ENCODE measurements at regions not wholly inside any gene's neighbourhood (a gene's known extent, or its start where the extent isn't known, plus 50 kb on each side); places are given as distances from the start of the nearest gene placed in this dataset.

DNA sequence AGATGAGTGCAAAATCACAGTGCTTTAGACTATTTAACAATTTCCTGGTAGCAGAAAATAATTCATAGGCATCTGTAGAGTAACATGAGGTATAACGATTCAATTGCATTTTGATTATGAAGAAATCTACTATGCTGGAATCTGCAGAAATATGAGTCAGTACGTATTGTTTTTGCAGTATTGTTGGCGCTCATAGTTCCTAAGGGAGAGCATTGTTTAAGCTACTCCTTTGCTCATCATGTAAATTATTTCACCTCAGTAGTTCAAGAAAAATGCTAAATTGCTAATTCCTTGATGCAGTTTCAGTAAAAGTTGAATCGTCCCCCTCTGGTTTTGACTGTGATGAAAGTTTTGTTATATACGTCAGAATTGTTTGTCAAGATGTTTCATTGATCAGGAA lies 458.4 kb downstream of the HINT1 start:
- Mint-ChIP-seq H3K4me3 (no peak overlapping the region), H3K36me3 (ENCODE audit: low read depth) (no peaks in the 10 kb centered on the region), H3K4me1 (peaks cover 11% of the 10 kb centered on the region), H3K9me3 (peaks cover 23% of the 10 kb centered on the region), H3K27ac (no peak overlapping the region), H3K27me3 (ENCODE audit: low read depth, poor library complexity) (no peaks in the 10 kb centered on the region)
- TF ChIP-seq, protein P1, sequence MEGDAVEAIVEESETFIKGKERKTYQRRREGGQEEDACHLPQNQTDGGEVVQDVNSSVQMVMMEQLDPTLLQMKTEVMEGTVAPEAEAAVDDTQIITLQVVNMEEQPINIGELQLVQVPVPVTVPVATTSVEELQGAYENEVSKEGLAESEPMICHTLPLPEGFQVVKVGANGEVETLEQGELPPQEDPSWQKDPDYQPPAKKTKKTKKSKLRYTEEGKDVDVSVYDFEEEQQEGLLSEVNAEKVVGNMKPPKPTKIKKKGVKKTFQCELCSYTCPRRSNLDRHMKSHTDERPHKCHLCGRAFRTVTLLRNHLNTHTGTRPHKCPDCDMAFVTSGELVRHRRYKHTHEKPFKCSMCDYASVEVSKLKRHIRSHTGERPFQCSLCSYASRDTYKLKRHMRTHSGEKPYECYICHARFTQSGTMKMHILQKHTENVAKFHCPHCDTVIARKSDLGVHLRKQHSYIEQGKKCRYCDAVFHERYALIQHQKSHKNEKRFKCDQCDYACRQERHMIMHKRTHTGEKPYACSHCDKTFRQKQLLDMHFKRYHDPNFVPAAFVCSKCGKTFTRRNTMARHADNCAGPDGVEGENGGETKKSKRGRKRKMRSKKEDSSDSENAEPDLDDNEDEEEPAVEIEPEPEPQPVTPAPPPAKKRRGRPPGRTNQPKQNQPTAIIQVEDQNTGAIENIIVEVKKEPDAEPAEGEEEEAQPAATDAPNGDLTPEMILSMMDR (IDR thresholded peaks at IDR 0.05), result no peak
- no peak for DNase-seq

DNA sequence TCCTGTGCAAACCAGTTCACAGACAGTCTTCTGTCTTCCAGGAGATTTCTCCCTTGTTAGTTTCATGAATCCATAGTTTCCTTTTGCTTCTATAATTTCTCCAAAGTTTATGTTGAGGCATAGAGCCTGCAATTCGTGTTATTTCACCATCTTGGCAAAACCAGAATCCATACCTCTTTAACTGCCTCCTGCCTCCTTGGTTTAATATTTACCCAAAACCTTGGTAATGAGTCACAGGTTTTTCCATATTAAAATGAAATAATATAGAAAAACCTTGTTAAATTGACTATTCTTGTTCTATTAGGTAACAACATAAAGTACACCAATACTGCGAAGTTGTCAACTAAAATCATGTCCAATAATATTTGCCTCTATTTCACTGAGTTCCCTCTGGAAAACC lies 459.7 kb downstream of the HINT1 start:
- no peaks in the 10 kb centered on the region for H3K27me3 Mint-ChIP-seq (ENCODE audit: low read depth, poor library complexity)
- DNase-seq, result no peak
- no peak overlapping the region for H3K4me3 Mint-ChIP-seq
- no peaks in the 10 kb centered on the region for H3K36me3 Mint-ChIP-seq (ENCODE audit: low read depth)
- H3K27ac Mint-ChIP-seq, result no peak overlapping the region
- H3K9me3 Mint-ChIP-seq, result peaks cover 28% of the 10 kb centered on the region
- H3K4me1 Mint-ChIP-seq, result peaks cover 2% of the 10 kb centered on the region
- TF ChIP-seq, protein P1 (IDR thresholded peaks at IDR 0.05), result no peak

DNA sequence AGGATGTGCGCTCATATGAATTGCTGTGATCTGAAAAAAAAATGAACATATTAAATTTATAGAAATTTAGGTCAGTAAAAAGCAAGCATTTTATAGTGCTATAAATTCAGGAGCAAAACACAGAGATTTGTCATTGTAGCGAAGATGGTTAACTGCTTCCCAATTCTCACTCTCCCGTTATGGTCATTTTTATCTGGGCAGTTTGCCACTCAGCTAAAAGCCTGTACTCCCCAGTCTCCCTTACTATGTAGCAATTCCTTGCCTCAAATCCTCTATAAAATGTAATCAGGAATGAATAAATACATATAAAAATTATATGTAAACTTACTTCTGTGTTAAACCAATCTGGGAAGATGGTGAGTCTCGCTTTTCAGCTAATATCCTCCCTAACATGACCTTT lies 471.5 kb downstream of the HINT1 start:
- Mint-ChIP-seq H3K4me3 (no peak overlapping the region), H3K9me3 (no peaks in the 10 kb centered on the region), H3K27ac (no peak overlapping the region), H3K27me3 (ENCODE audit: low read depth, poor library complexity) (no peaks in the 10 kb centered on the region), H3K36me3 (ENCODE audit: low read depth) (no peaks in the 10 kb centered on the region), H3K4me1 (peaks cover 10% of the 10 kb centered on the region)
- DNase-seq, result no peak
- TF ChIP-seq, protein P1 (IDR thresholded peaks at IDR 0.05), result no peak

DNA sequence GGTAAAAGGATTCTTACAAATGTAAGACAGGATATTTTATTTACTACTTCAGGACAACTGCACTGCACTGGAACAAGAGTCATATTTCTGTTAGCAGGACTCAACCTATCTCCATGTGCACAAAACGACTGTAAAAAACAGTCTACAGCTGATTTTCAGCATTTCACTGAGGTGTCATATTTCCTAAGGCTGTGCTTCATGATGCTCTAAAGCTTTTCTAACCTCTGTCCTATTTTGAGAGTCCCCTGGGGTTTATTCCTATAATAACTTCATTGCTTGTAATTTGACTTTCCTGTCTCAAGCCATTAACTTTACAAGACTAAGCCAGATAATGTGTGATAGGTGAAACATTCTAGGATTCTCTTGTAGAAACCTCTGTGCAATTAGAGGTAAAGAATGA lies 472.3 kb downstream of the HINT1 start:
- Mint-ChIP-seq H3K27ac (peak overlapping the region; percentile 39), H3K4me3 (no peak overlapping the region), H3K4me1 (peaks cover 10% of the 10 kb centered on the region), H3K36me3 (ENCODE audit: low read depth) (no peaks in the 10 kb centered on the region), H3K27me3 (ENCODE audit: low read depth, poor library complexity) (no peaks in the 10 kb centered on the region), H3K9me3 (no peaks in the 10 kb centered on the region)
- no peak for DNase-seq
- TF ChIP-seq, protein P1 (IDR thresholded peaks at IDR 0.05), result no peak

DNA sequence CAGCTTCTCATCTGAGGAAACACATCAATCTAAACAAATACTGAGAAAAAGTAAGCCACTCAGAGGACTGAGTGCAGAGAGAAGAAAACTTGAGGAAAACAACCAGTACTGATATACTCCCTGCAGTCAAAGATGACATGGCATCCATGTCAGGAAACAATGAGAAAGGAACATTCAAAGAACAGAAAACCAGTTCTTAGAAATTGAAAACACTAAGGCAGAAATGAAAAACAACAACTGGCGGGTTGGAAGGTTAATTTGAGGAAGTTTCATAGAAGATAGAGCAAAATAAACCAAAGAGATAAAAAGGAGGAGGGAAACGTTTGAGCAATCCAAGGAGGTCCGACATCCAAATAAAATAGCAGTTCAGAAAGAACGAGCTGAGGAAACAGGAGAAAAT lies 475.2 kb downstream of the HINT1 start:
- TF ChIP-seq, protein P1 (IDR thresholded peaks at IDR 0.05), result no peak
- Mint-ChIP-seq H3K27me3 (ENCODE audit: low read depth, poor library complexity) (no peaks in the 10 kb centered on the region), H3K4me3 (no peak overlapping the region), H3K36me3 (ENCODE audit: low read depth) (no peaks in the 10 kb centered on the region), H3K4me1 (peaks cover 17% of the 10 kb centered on the region), H3K27ac (peak overlapping the region; percentile 27), H3K9me3 (no peaks in the 10 kb centered on the region)
- no peak for DNase-seq

DNA sequence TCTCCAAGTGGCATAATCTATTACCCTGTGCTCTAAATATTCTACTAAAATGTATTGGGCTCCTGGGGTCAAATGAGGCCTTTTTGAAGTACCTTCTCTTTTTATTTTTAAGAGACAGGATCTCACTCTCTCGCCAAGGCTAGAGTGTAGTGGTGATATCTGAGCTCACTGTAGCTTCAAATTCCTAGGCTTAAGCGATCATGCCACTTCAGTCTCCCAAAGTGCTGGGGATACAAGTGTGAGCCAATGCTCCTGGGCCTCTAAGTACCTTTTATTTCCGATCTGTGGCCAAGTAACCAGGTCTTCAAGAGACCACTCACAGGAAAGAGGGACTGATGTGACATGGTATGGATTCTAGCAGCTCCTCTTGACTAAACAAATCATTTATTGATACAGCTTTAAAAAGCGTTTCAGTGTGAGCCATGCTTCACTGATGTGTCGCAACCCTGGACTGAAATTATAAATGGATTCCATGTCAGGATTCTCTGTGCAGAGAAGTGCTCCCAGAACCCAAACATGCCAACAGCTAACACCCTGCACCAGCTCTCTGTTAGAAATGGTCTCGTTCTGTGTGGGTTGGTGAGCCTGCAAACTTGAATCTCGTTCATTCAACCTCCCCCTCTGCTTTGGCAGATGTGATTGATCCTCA lies 477.8 kb downstream of the HINT1 start:
- H3K27me3 Mint-ChIP-seq (ENCODE audit: low read depth, poor library complexity), result no peaks in the 10 kb centered on the region
- no peak overlapping the region for H3K4me3 Mint-ChIP-seq
- peaks cover 8% of the 10 kb centered on the region for H3K4me1 Mint-ChIP-seq
- H3K9me3 Mint-ChIP-seq, result no peaks in the 10 kb centered on the region
- DNase-seq, result no peak
- peak overlapping the region; percentile 51 for H3K27ac Mint-ChIP-seq
- TF ChIP-seq, protein P1 (IDR thresholded peaks at IDR 0.05), result no peak
- H3K36me3 Mint-ChIP-seq (ENCODE audit: low read depth), result no peaks in the 10 kb centered on the region
